SU-DHL-6 (cell line): ENCODE measurements at regions not wholly inside any gene's neighbourhood (a gene's known extent, or its start where the extent isn't known, plus 50 kb on each side); places are given as distances from the start of the nearest gene placed in this dataset.

Experiments
- H2AFZ ChIP-seq: fragments of 200-600 bp; sonication (generic); 2 replicates; pipeline ENCODE4 v1.6.1; 2014; ENCODE audit warnings: low read depth, mild to moderate bottlenecking, moderate library complexity, mixed read lengths, antibody characterized with exemption, low read length; ENCODE audit not compliant: severe bottlenecking
- H3F3A ChIP-seq: fragments of 200-600 bp; shearing (Covaris generic); 2 replicates; pipeline ENCODE4 v1.6.0; 2016; ENCODE audit warnings: antibody characterized with exemption, mild to moderate bottlenecking; ENCODE audit not compliant: insufficient read depth
- H3K27ac ChIP-seq: fragments of 200-600 bp; sonication (generic); 2 replicates; pipeline ENCODE4 v1.5.1; 2016; ENCODE audit warnings: low read depth, mild to moderate bottlenecking, low read length, moderate library complexity, mixed read lengths
- H3K27me3 ChIP-seq: fragments of 200-600 bp; sonication (generic), shearing (Covaris generic); 2 replicates; pipeline ENCODE4 v1.6.0; 2014; ENCODE audit warnings: mild to moderate bottlenecking, low read length
- H3K36me3 ChIP-seq: fragments of 200-600 bp; sonication (generic); 2 replicates; pipeline ENCODE4 v1.6.1; 2014; ENCODE audit warnings: mild to moderate bottlenecking, low read length, mixed read lengths
- H3K4me2 ChIP-seq: fragments of 300-600, 200-600 bp; shearing (Covaris generic), sonication (generic); 2 replicates; pipeline ENCODE4 v1.6.0; 2014; ENCODE audit warnings: low read length, low read depth, mild to moderate bottlenecking; ENCODE audit not compliant: poor library complexity, severe bottlenecking
- H3K4me3 ChIP-seq: fragments of 200-600 bp; sonication (generic); 2 replicates; pipeline ENCODE4 v1.5.1; 2014; ENCODE audit warnings: antibody characterized with exemption, low read length, mild to moderate bottlenecking, mixed read lengths; ENCODE audit not compliant: insufficient read depth, poor library complexity, severe bottlenecking
- H3K79me2 ChIP-seq: fragments of 200-600 bp; sonication (generic); 2 replicates; pipeline ENCODE4 v1.6.1; 2014; ENCODE audit warnings: mild to moderate bottlenecking, low read length, moderate library complexity; ENCODE audit not compliant: insufficient read depth
- H3K9ac ChIP-seq: fragments of 200-600 bp; sonication (generic); 2 replicates; pipeline ENCODE4 v1.7.0; 2014; ENCODE audit warnings: mild to moderate bottlenecking, low read length
- H3K9me2 ChIP-seq: fragments of 200-600 bp; sonication (generic); replicated peaks from 2 replicates; pipeline ENCODE4 v1.6.1; 2014; ENCODE audit warnings: low read length; ENCODE audit not compliant: insufficient read depth
- H3K9me3 ChIP-seq: fragments of 200-600 bp; sonication (generic); 2 replicates; pipeline ENCODE4 v1.6.1; 2014; ENCODE audit warnings: low read length, mixed read lengths; ENCODE audit not compliant: insufficient read depth
- H4K20me1 ChIP-seq: fragments of 200-600 bp; sonication (generic); 2 replicates; pipeline ENCODE4 v1.6.1; 2014; ENCODE audit warnings: low read depth, mild to moderate bottlenecking, antibody characterized with exemption, low read length, moderate library complexity, mixed read lengths
- EZH2phosphoT487 ChIP-seq: fragments of 200-600 bp; sonication (generic), shearing (Covaris generic); conservative IDR thresholded peaks from 2 replicates; pipeline ENCODE4 v1.6.1; 2018; ENCODE audit warnings: mild to moderate bottlenecking, antibody characterized with exemption, low read length, moderate library complexity, mixed read lengths
- TF ChIP-seq, protein P1 (sequence below): fragments of 200-600 bp; sonication (generic); IDR thresholded peaks from one replicate; pipeline ENCODE4 v1.5.1; 2017; ENCODE audit warnings: antibody characterized with exemption, mild to moderate bottlenecking, low read length, moderate library complexity; ENCODE audit not compliant: insufficient read depth, poor library complexity, severe bottlenecking

DNA sequence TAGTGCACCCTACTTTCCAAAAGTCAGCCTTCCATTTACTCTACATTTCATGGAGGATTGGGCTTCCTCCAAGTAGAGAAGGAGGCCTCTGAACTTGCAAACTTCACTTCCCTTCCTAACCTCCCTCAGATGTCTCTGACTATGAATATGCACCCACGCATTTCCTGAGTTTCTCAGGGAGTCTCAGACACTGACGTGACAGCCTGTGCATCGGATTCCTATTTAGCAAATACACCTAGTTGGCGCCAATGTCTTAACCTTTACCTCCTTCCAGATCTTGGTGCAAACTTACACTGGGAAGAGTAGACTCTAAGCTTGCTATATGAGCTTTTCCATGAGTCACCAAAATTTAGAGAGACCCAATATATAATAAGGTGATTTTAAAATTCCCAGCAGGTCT lies 920.1 kb upstream of the AUTS2 start:
- H2AFZ ChIP-seq, result no peak overlapping the region
- H3K27ac ChIP-seq, result no peak overlapping the region
- H3K4me3 ChIP-seq, result no peak overlapping the region
- no peak overlapping the region for H3K9ac ChIP-seq
- TF ChIP-seq, protein P1, sequence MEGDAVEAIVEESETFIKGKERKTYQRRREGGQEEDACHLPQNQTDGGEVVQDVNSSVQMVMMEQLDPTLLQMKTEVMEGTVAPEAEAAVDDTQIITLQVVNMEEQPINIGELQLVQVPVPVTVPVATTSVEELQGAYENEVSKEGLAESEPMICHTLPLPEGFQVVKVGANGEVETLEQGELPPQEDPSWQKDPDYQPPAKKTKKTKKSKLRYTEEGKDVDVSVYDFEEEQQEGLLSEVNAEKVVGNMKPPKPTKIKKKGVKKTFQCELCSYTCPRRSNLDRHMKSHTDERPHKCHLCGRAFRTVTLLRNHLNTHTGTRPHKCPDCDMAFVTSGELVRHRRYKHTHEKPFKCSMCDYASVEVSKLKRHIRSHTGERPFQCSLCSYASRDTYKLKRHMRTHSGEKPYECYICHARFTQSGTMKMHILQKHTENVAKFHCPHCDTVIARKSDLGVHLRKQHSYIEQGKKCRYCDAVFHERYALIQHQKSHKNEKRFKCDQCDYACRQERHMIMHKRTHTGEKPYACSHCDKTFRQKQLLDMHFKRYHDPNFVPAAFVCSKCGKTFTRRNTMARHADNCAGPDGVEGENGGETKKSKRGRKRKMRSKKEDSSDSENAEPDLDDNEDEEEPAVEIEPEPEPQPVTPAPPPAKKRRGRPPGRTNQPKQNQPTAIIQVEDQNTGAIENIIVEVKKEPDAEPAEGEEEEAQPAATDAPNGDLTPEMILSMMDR, result no peak
- TF ChIP-seq EZH2phosphoT487, result no peak
- H3F3A ChIP-seq, result no peaks in the 10 kb centered on the region
- no peak overlapping the region for H3K4me2 ChIP-seq
- H4K20me1 ChIP-seq, result no peaks in the 10 kb centered on the region
- H3K36me3 ChIP-seq, result no peaks in the 10 kb centered on the region
- H3K79me2 ChIP-seq, result no peaks in the 10 kb centered on the region
- H3K9me3 ChIP-seq, result no peaks in the 10 kb centered on the region
- H3K27me3 ChIP-seq, result no peaks in the 10 kb centered on the region
- no peaks in the 10 kb centered on the region for H3K9me2 ChIP-seq

DNA sequence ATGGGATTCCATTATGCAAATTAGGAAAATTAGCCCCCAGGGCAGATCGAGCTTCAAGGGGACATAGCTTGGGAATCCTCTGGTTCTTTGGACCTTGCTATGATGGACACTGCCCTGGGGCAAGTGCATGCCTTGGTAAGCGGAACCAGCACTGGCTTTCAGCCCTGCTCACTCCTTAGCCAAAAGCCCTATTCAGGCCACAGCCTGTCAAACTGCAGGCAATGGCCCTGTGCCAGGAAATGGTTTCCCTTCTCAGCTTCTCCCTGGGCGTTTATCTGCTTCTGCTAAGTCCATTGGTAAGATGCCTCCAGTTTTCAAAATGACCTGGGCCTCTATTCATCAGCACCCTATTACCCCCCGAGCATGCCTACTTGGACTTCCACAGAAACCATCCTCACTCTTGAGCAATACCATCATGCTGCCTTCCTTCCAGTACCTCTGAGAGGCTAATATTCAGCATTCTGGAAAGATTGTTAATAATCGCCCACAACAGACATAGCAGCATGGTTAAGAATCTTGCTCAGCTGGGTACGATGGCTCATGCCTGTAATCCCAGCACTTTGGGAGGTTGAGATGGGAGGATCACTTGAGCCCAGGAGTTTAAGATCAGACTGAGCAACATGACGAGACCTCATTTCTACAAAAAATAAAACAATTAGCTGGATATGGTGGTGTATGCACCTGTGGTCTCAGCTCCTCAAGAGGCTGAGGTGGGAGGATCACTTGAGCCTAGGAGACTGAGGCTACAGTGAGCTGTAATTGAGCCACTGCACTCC lies 918.6 kb upstream of the AUTS2 start:
- Histone ChIP-seq H3K4me2 (no peak overlapping the region), H3K9ac (no peak overlapping the region), H3F3A (no peaks in the 10 kb centered on the region), H3K9me2 (no peaks in the 10 kb centered on the region), H3K27ac (no peak overlapping the region), H2AFZ (no peak overlapping the region), H3K79me2 (no peaks in the 10 kb centered on the region), H3K9me3 (no peaks in the 10 kb centered on the region), H3K36me3 (no peaks in the 10 kb centered on the region), H3K4me3 (no peak overlapping the region), H3K27me3 (no peaks in the 10 kb centered on the region), H4K20me1 (no peaks in the 10 kb centered on the region)
- TF ChIP-seq, protein P1, result no peak
- TF ChIP-seq EZH2phosphoT487, result no peak

DNA sequence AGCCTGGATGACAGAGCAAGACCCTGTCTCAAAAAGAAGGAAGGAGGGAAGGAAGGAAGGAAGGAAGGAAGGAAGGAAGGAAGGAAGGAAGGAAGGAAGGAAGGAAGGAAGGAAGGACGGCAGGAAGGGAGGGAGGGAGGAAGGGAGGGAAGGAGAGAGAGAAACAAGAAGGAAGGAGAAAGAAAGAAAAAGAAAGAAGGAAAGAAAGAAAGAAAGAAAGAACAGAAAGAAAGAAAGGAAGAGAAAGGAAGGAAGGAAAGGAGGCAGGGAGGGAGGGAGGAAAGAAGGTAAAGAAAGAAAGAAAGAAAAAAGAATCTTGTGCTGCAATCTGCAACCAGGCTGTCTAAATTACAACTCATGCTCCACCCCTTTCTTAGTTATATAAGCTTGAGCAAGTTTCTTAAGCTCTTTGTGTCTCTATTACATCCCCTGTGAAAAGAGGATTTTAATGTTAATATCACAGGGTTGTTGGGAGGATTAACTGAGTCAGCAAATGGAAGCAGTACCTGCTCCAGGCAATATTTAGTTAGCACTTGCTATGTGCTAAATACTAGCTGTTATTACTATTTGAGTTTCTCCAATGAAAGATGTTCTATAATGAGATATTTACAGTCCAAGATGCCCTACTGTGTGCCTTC lies 917.9 kb upstream of the AUTS2 start:
- Histone ChIP-seq H3K27ac (no peak overlapping the region), H3K27me3 (no peaks in the 10 kb centered on the region), H3K9me2 (no peaks in the 10 kb centered on the region), H3K4me2 (no peak overlapping the region), H3F3A (no peaks in the 10 kb centered on the region), H3K9ac (no peak overlapping the region), H3K9me3 (no peaks in the 10 kb centered on the region), H4K20me1 (no peaks in the 10 kb centered on the region), H3K4me3 (no peak overlapping the region), H3K79me2 (no peaks in the 10 kb centered on the region), H3K36me3 (no peaks in the 10 kb centered on the region), H2AFZ (no peak overlapping the region)
- TF ChIP-seq EZH2phosphoT487, result no peak
- TF ChIP-seq, protein P1, result no peak
